ENCODE measurements at regions not wholly inside any gene's neighbourhood (a gene's known extent, or its start where the extent isn't known, plus 50 kb on each side); places are given as distances from the start of the nearest gene placed in this dataset.

- H3K9me3 ChIP-seq (ENCODE audit: insufficient read depth in 2 of 2, low read depth in 1 of 2, low read length in 1 of 2): 0 out of 4 replicates have a peak, but pooled peaks cover under 1 to 1% of the 10 kb centered on the region in 2 experiments
- H3K18ac ChIP-seq (ENCODE audit: extremely low read depth, low read length): peak overlapping the region; percentile 76; the same call in 1 of the 2 replicates
- H2BK20ac ChIP-seq (ENCODE audit: low read length): peak overlapping the region; percentile 98; the same call in 1 of the 2 replicates
- H2BK5ac ChIP-seq (ENCODE audit: low read depth, low read length): peak overlapping the region; percentile 97
- H3K79me2 ChIP-seq (ENCODE audit: control insufficient read depth in 1 of 2, insufficient read depth in 2 of 2, low read length in 2 of 2): no peaks in the 10 kb centered on the region
- H2BK120ac ChIP-seq (replicated peaks; ENCODE audit: low read depth, low read length): peak overlapping the region; percentile 39
- H3K27me3 ChIP-seq (replicated peaks in 1 of 4; ENCODE audit: control insufficient read depth in 3 of 4, extremely low read depth in 1 of 4, insufficient read depth in 3 of 4, low read length in 3 of 4): no peaks in the 10 kb centered on the region
- H3K14ac ChIP-seq (ENCODE audit: insufficient read length): no peak overlapping the region
- H3K56ac ChIP-seq (replicated peaks; ENCODE audit: insufficient read length, low read depth, low read length): no peak overlapping the region
- H4K20me1 ChIP-seq (replicated peaks in 1 of 2; ENCODE audit: control insufficient read depth in 1 of 2, insufficient read depth in 2 of 2, low read length in 2 of 2): no peaks in the 10 kb centered on the region
- H3K4me1 ChIP-seq (replicated peaks in 1 of 4; ENCODE audit: control insufficient read depth in 3 of 4, insufficient read depth in 4 of 4, low read length in 3 of 4): peaks cover 6 to 19% (median 17%) of the 10 kb centered on the region in 4 experiments; a peak in 6 of 7 replicates
- ChIA-PET CTCF (ENCODE audit: partially characterized antibody) (no interaction called here), POLR2A (ENCODE audit: partially characterized antibody) (no interaction called here)
- TF ChIP-seq BACH1 (IDR thresholded peaks at IDR 0.05; ENCODE audit: low read length) (no peak), POU5F1 (IDR thresholded peaks at IDR 0.05; ENCODE audit: low read depth, low read length) (no peak), BCL11A (IDR thresholded peaks at IDR 0.05; ENCODE audit: low read depth in 2 of 2, low read length in 2 of 2) (no peak), SP2 (IDR thresholded peaks at IDR 0.05; ENCODE audit: low read length) (no peak), TAF1 (IDR thresholded peaks at IDR 0.05; ENCODE audit: low read depth, low read length) (no peak), SIN3A (conservative IDR thresholded peaks at IDR 0.05 in 1 of 2, IDR thresholded peaks at IDR 0.05 in 1 of 2; ENCODE audit: low read depth in 1 of 2, low read length in 2 of 2) (no peak), HDAC6 (IDR thresholded peaks at IDR 0.05; ENCODE audit: low read depth, low read length) (no peak), CTBP2 (IDR thresholded peaks at IDR 0.05; ENCODE audit: borderline replicate concordance, insufficient read depth, insufficient read length, low read length) (no peak), SUZ12 (IDR thresholded peaks at IDR 0.05; ENCODE audit: low read length) (no peak), POLR2AphosphoS5 (IDR thresholded peaks at IDR 0.05; ENCODE audit: low read depth, low read length) (no peak), MAX (IDR thresholded peaks at IDR 0.05) (no peak)
- no peak overlapping the region; the same call in 1 of the 2 replicates for H2BK15ac ChIP-seq (ENCODE audit: low read length)
- no peaks in the 10 kb centered on the region for H3K23me2 ChIP-seq (ENCODE audit: low read depth, low read length)
- WGBS, 2 experiments (ENCODE audit: extremely low coverage in 1 of 2, insufficient coverage in 1 of 2, insufficient read length in 1 of 2, insufficient replicate concordance in 2 of 2, low coverage in 1 of 2, low lambda C conversion rate in 2 of 2, missing lambda C conversion rate in 1 of 2): 91% methylated on average over 3 of the region's 3 CpGs; no CpG with 5 or more reads in 1 of the 2 experiments
- H3K4me2 ChIP-seq (ENCODE audit: insufficient read depth in 1 of 2, low read depth in 2 of 2, low read length in 2 of 2): no peak overlapping the region
- no peak overlapping the region for H3K9ac ChIP-seq (replicated peaks in 1 of 4; ENCODE audit: extremely low read depth in 1 of 4, low read depth in 3 of 4, low read length in 3 of 4)
- no peak overlapping the region for H3K23ac ChIP-seq (ENCODE audit: insufficient read length)
- H2AK5ac ChIP-seq (ENCODE audit: low read depth, low read length): no peak overlapping the region
- no peaks in the 10 kb centered on the region for H3K79me1 ChIP-seq (ENCODE audit: low read depth, low read length)
- no peak overlapping the region for H4K8ac ChIP-seq (ENCODE audit: extremely low read depth, insufficient read depth, low read length)
- peak overlapping the region; percentile 17 for H3K4ac ChIP-seq (replicated peaks; ENCODE audit: insufficient read length, low read depth, low read length)
- peak overlapping the region; percentile 45 for H4K91ac ChIP-seq (replicated peaks; ENCODE audit: insufficient read length, low read length)
- DNase-seq (ENCODE audit: low read depth in 1 of 2, low spot score in 2 of 2) (no peak), FAIRE-seq (no peak)
- peak overlapping the region; percentile 2 for H4K5ac ChIP-seq (ENCODE audit: insufficient read length, low read depth, low read length)
- no peak overlapping the region for H2AFZ ChIP-seq (ENCODE audit: low read length)
- no peak overlapping the region for H3K27ac ChIP-seq (ENCODE audit: low read depth, low read length)
- H3K4me3 ChIP-seq (ENCODE audit: extremely low read depth in 1 of 4, insufficient read depth in 2 of 4, low read depth in 3 of 4, low read length in 4 of 4): no peak overlapping the region
- H2BK12ac ChIP-seq (ENCODE audit: low read depth, low read length): peak overlapping the region; percentile 92; the same call in 1 of the 2 replicates
- H3K36me3 ChIP-seq (ENCODE audit: control insufficient read depth in 2 of 4, insufficient read depth in 4 of 4, low read length in 3 of 4): no peaks in the 10 kb centered on the region
Observed at GRCh38 chr1:95409901-95410300, 175.9 kb downstream of the RWDD3 start.

Measured in H1 (cell line).